Activated B cell treated with CpG ODN at 0.5 μM for 24 hours (primary cell): ENCODE measurements at regions not wholly inside any gene's neighbourhood (a gene's known extent, or its start where the extent isn't known, plus 50 kb on each side); places are given as distances from the start of the nearest gene placed in this dataset.

Experiments
- ATAC-seq: fragments of 200-7000 bp; cut with Tn5 transposase; one replicate; pipeline ENCODE4 v1.10.0; 2021; ENCODE audit warnings: low read depth, mild to moderate bottlenecking, moderate library complexity
- CTCF ChIA-PET: fragments of 350-600 bp; sonication (Branson Sonifier 250); formaldehyde crosslinking; loops from one replicate; lab custom pipeline; 2021; ENCODE audit warnings: antibody characterized with exemption; lab: Charles Lee
- POLR2A ChIA-PET: fragments of 350-600 bp; sonication (Branson Sonifier 250); formaldehyde crosslinking; loops from one replicate; lab custom pipeline; 2021; ENCODE audit warnings: antibody characterized with exemption; lab: Charles Lee
- DNase-seq: peaks from one replicate; pipeline ENCODE4 v3.0.0; 2022
- H3K27ac Mint-ChIP-seq: one replicate; pipeline ENCODE4 v1.8.0; 2020; ENCODE audit warnings: mixed read lengths
- H3K27me3 Mint-ChIP-seq: one replicate; pipeline ENCODE4 v1.8.0; 2021; ENCODE audit warnings: mixed read lengths
- H3K36me3 Mint-ChIP-seq: one replicate; pipeline ENCODE4 v1.8.0; 2021; ENCODE audit warnings: low read depth, mixed read lengths
- H3K4me1 Mint-ChIP-seq: one replicate; pipeline ENCODE4 v1.8.0; 2021; ENCODE audit warnings: mixed read lengths
- H3K4me3 Mint-ChIP-seq: one replicate; pipeline ENCODE4 v1.8.0; 2020; ENCODE audit warnings: mild to moderate bottlenecking, mixed read lengths
- H3K9me3 Mint-ChIP-seq: one replicate; pipeline ENCODE4 v1.8.0; 2020; ENCODE audit warnings: mixed read lengths
- CTCF ChIP-seq: fragments of 200-600 bp; IDR thresholded peaks from one replicate; pipeline ENCODE4 v1.8.0; 2022; ENCODE audit warnings: antibody characterized with exemption, mild to moderate bottlenecking
- intact Hi-C: fragments of 100-400 bp; cut with micrococcal nuclease; formaldehyde crosslinking; loops from one replicate; pipeline ENCODE4 v1.15.1; 2024

- ATAC-seq (no peak), DNase-seq (no peak)
- no peak for TF ChIP-seq CTCF
- H3K9me3 Mint-ChIP-seq, result peaks cover 2% of the 10 kb centered on the region
- ChIA-PET CTCF (no interaction called here), POLR2A (no interaction called here)
- H3K4me3 Mint-ChIP-seq, result no peak overlapping the region
- no peaks in the 10 kb centered on the region for H3K36me3 Mint-ChIP-seq
- H3K27me3 Mint-ChIP-seq, result peaks cover 5% of the 10 kb centered on the region
- H3K4me1 Mint-ChIP-seq, result peaks cover 2% of the 10 kb centered on the region
- intact Hi-C loops, result no loop called here
- H3K27ac Mint-ChIP-seq, result no peak overlapping the region
Measured at GRCh38 chr2:234847364-234847635, 104.5 kb upstream of the SH3BP4 start.

GRCh38 chr2:234846599-234847363 is 105.0 kb upstream of the SH3BP4 start:
- no peak for ATAC-seq
- Mint-ChIP-seq H3K27ac (no peak overlapping the region), H3K4me3 (no peak overlapping the region), H3K27me3 (peaks cover 6% of the 10 kb centered on the region), H3K36me3 (no peaks in the 10 kb centered on the region), H3K9me3 (peaks cover 2% of the 10 kb centered on the region), H3K4me1 (peaks cover 2% of the 10 kb centered on the region)
- no peak for TF ChIP-seq CTCF
- DNase-seq, result no peak
- POLR2A ChIA-PET, result no interaction called here
- intact Hi-C loops, result no loop called here
- CTCF ChIA-PET, result no interaction called here

GRCh38 chr2:234845602-234846590 is 105.9 kb upstream of the SH3BP4 start:
- peaks cover 12% of the 10 kb centered on the region for H3K27me3 Mint-ChIP-seq
- no peak for ATAC-seq
- no peak for TF ChIP-seq CTCF
- ChIA-PET POLR2A (no interaction called here), CTCF (no interaction called here)
- intact Hi-C loops, result no loop called here
- no peaks in the 10 kb centered on the region for H3K36me3 Mint-ChIP-seq
- no peaks in the 10 kb centered on the region for H3K9me3 Mint-ChIP-seq
- no peak for DNase-seq
- H3K4me1 Mint-ChIP-seq, result no peaks in the 10 kb centered on the region
- no peak overlapping the region for H3K27ac Mint-ChIP-seq
- no peak overlapping the region for H3K4me3 Mint-ChIP-seq

- no peak for TF ChIP-seq CTCF
- ATAC-seq (no peak), DNase-seq (no peak)
- no peak overlapping the region for H3K27ac Mint-ChIP-seq
- no peaks in the 10 kb centered on the region for H3K36me3 Mint-ChIP-seq
- H3K4me1 Mint-ChIP-seq, result no peaks in the 10 kb centered on the region
- peaks cover 16% of the 10 kb centered on the region for H3K27me3 Mint-ChIP-seq
- ChIA-PET POLR2A (no interaction called here), CTCF (no interaction called here)
- H3K9me3 Mint-ChIP-seq, result no peaks in the 10 kb centered on the region
- intact Hi-C loops, result no loop called here
- no peak overlapping the region for H3K4me3 Mint-ChIP-seq
Measured at GRCh38 chr2:234843411-234843810, 108.4 kb upstream of the SH3BP4 start.

- TF ChIP-seq CTCF, result no peak
- Mint-ChIP-seq H3K36me3 (no peaks in the 10 kb centered on the region), H3K4me3 (no peak overlapping the region), H3K4me1 (no peaks in the 10 kb centered on the region), H3K27me3 (peaks cover 17% of the 10 kb centered on the region), H3K9me3 (no peaks in the 10 kb centered on the region), H3K27ac (no peak overlapping the region)
- ChIA-PET CTCF (no interaction called here), POLR2A (no interaction called here)
- ATAC-seq (no peak), DNase-seq (no peak)
- intact Hi-C loops, result no loop called here
Measured at GRCh38 chr2:234842753-234843152, 109.1 kb upstream of the SH3BP4 start.
